HEK293 (cell line): ENCODE measurements at regions not wholly inside any gene's neighbourhood (a gene's known extent, or its start where the extent isn't known, plus 50 kb on each side); places are given as distances from the start of the nearest gene placed in this dataset.
A peak's percentile ranks its signal among the peaks of the same experiment; 100 is the strongest.

ENCODE experiments used
- GLIS2 ChIP-seq: fragments of 450-650 bp; formaldehyde crosslinking; IDR thresholded peaks from 2 replicates; pipeline ENCODE4 v1.5.1; 2016; ENCODE audit warnings: missing biosample characterization, missing genetic modification characterization
- KLF17 ChIP-seq: fragments of 450-650 bp; formaldehyde crosslinking; IDR thresholded peaks from 2 replicates; pipeline ENCODE4 v1.5.1; 2016; ENCODE audit warnings: missing biosample characterization, missing genetic modification characterization
- MZF1 ChIP-seq: fragments of 450-650 bp; formaldehyde crosslinking; IDR thresholded peaks from 2 replicates; pipeline ENCODE4 v1.5.1; 2017; ENCODE audit warnings: missing biosample characterization, missing genetic modification characterization, borderline replicate concordance
- PRDM1 ChIP-seq: fragments of 450-650 bp; formaldehyde crosslinking; IDR thresholded peaks from 2 replicates; pipeline ENCODE4; 2016; ENCODE audit warnings: missing biosample characterization, missing genetic modification characterization
- PRDM6 ChIP-seq: fragments of 450-650 bp; formaldehyde crosslinking; IDR thresholded peaks from 2 replicates; pipeline ENCODE4 v1.5.1; 2017; ENCODE audit warnings: missing biosample characterization, missing genetic modification characterization
- SP7 ChIP-seq: fragments of 450-650 bp; formaldehyde crosslinking; IDR thresholded peaks from 2 replicates; pipeline ENCODE4 v1.5.1; 2016; ENCODE audit warnings: missing biosample characterization, missing genetic modification characterization
- WT1 ChIP-seq: fragments of 450-650 bp; formaldehyde crosslinking; IDR thresholded peaks from 2 replicates; pipeline ENCODE4 v1.5.1; 2016; ENCODE audit warnings: missing biosample characterization, missing genetic modification characterization
- ZBTB17 ChIP-seq: fragments of 450-650 bp; formaldehyde crosslinking; IDR thresholded peaks from 2 replicates; pipeline ENCODE4 v1.5.1; 2016; ENCODE audit warnings: missing biosample characterization, missing genetic modification characterization
- ZBTB48 ChIP-seq: fragments of 450-650 bp; formaldehyde crosslinking; IDR thresholded peaks from 2 replicates; pipeline ENCODE4 v1.5.1; 2016; ENCODE audit warnings: missing biosample characterization, missing genetic modification characterization
- ZBTB8A ChIP-seq: fragments of 450-650 bp; formaldehyde crosslinking; IDR thresholded peaks from 2 replicates; pipeline ENCODE4 v1.5.1; 2016; ENCODE audit warnings: missing biosample characterization, missing genetic modification characterization
- ZEB2 ChIP-seq: fragments of 450-650 bp; formaldehyde crosslinking; IDR thresholded peaks from 2 replicates; pipeline ENCODE4 v1.5.1; 2016; ENCODE audit warnings: missing biosample characterization, missing genetic modification characterization
- ZNF335 ChIP-seq: fragments of 450-650 bp; formaldehyde crosslinking; conservative IDR thresholded peaks from 2 replicates; pipeline ENCODE4 v1.5.1; 2016; ENCODE audit warnings: missing biosample characterization, missing genetic modification characterization
- ZNF426 ChIP-seq: fragments of 450-650 bp; formaldehyde crosslinking; IDR thresholded peaks from 2 replicates; pipeline ENCODE4 v1.5.1; 2017; ENCODE audit warnings: missing biosample characterization, missing genetic modification characterization, mild to moderate bottlenecking, inconsistent platforms, moderate library complexity
- ZNF449 ChIP-seq: fragments of 450-650 bp; formaldehyde crosslinking; IDR thresholded peaks from 2 replicates; pipeline ENCODE4 v1.5.1; 2017; ENCODE audit warnings: missing biosample characterization, mild to moderate bottlenecking, missing genetic modification characterization, moderate library complexity
- ZNF529 ChIP-seq: fragments of 450-650 bp; formaldehyde crosslinking; IDR thresholded peaks from 2 replicates; pipeline ENCODE4 v1.5.1; 2017; ENCODE audit warnings: missing genetic modification characterization, missing biosample characterization; ENCODE audit not compliant: insufficient replicate concordance
- ZNF596 ChIP-seq: fragments of 450-650 bp; IDR thresholded peaks from 2 replicates; pipeline ENCODE4 v1.5.0; 2018; ENCODE audit warnings: missing biosample characterization, mild to moderate bottlenecking, missing genetic modification characterization, moderate library complexity
- ZNF626 ChIP-seq: fragments of 450-650 bp; sonication (Bioruptor Pico); formaldehyde crosslinking; IDR thresholded peaks from 2 replicates; pipeline ENCODE4 v1.5.1; 2018; ENCODE audit warnings: missing biosample characterization, missing genetic modification characterization, inconsistent platforms
- ZNF645 ChIP-seq: fragments of 450-650 bp; formaldehyde crosslinking; IDR thresholded peaks from 2 replicates; pipeline ENCODE4; 2016; ENCODE audit warnings: missing biosample characterization, missing genetic modification characterization
- ZNF660 ChIP-seq: fragments of 450-650 bp; IDR thresholded peaks from 2 replicates; pipeline ENCODE4 v1.5.1; 2018; ENCODE audit warnings: missing biosample characterization, mild to moderate bottlenecking, missing genetic modification characterization
- ZNF670 ChIP-seq: fragments of 450-650 bp; formaldehyde crosslinking; IDR thresholded peaks from 2 replicates; pipeline ENCODE4 v1.5.1; 2016; ENCODE audit warnings: missing biosample characterization, missing genetic modification characterization, low read depth
- TF ChIP-seq, protein P1 (sequence below): fragments of 450-650 bp; formaldehyde crosslinking; IDR thresholded peaks from 2 replicates; pipeline ENCODE4 v1.5.1; 2016; ENCODE audit warnings: missing biosample characterization, missing genetic modification characterization, borderline replicate concordance
- TF ChIP-seq, protein P2 (sequence below): fragments of 450-650 bp; formaldehyde crosslinking; IDR thresholded peaks from 2 replicates; pipeline ENCODE4 v1.5.1; 2016; ENCODE audit warnings: missing biosample characterization, missing genetic modification characterization
- TF ChIP-seq, protein P3 (sequence below): fragments of 450-650 bp; formaldehyde crosslinking; IDR thresholded peaks from 2 replicates; pipeline ENCODE4 v1.5.1; 2017; ENCODE audit warnings: missing biosample characterization, missing genetic modification characterization
- TF ChIP-seq, protein P4 (sequence below): fragments of 450-650 bp; formaldehyde crosslinking; IDR thresholded peaks from 2 replicates; pipeline ENCODE4 v1.5.1; 2016; ENCODE audit warnings: missing biosample characterization, missing genetic modification characterization

- TF ChIP-seq, protein P1, sequence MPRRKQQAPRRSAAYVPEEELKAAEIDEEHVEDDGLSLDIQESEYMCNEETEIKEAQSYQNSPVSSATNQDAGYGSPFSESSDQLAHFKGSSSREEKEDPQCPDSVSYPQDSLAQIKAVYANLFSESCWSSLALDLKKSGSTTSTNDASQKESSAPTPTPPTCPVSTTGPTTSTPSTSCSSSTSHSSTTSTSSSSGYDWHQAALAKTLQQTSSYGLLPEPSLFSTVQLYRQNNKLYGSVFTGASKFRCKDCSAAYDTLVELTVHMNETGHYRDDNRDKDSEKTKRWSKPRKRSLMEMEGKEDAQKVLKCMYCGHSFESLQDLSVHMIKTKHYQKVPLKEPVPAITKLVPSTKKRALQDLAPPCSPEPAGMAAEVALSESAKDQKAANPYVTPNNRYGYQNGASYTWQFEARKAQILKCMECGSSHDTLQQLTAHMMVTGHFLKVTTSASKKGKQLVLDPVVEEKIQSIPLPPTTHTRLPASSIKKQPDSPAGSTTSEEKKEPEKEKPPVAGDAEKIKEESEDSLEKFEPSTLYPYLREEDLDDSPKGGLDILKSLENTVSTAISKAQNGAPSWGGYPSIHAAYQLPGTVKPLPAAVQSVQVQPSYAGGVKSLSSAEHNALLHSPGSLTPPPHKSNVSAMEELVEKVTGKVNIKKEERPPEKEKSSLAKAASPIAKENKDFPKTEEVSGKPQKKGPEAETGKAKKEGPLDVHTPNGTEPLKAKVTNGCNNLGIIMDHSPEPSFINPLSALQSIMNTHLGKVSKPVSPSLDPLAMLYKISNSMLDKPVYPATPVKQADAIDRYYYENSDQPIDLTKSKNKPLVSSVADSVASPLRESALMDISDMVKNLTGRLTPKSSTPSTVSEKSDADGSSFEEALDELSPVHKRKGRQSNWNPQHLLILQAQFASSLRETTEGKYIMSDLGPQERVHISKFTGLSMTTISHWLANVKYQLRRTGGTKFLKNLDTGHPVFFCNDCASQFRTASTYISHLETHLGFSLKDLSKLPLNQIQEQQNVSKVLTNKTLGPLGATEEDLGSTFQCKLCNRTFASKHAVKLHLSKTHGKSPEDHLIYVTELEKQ (tag by site-specific recombination) = peak; percentile 49; the same call in 1 of the 2 replicates
- TF ChIP-seq ZNF670 (tag by site-specific recombination) (no peak), ZNF596 (no peak), PRDM1 (tag by site-specific recombination) (peak; percentile 12; the same call in 1 of the 2 replicates), ZBTB17 (tag by site-specific recombination) (peak; percentile 57; the same call in 1 of the 2 replicates), ZNF645 (tag by site-specific recombination) (no peak), ZEB2 (tag by site-specific recombination) (peak; percentile 81), ZNF660 (tag by site-specific recombination) (peak; percentile 75), GLIS2 (tag by site-specific recombination) (no peak), ZBTB8A (tag by site-specific recombination) (peak; percentile 38; the same call in 1 of the 2 replicates), ZBTB48 (tag by site-specific recombination) (peak; percentile 87), PRDM6 (tag by site-specific recombination) (0 out of 2 replicates have a peak, but pooled peaks have one; percentile 30), SP7 (peak; percentile 89), MZF1 (tag by site-specific recombination) (peak; percentile 92; the same call in 1 of the 2 replicates), ZNF626 (no peak), ZNF335 (tag by site-specific recombination) (peak; percentile 77), ZNF426 (tag by site-specific recombination) (no peak), ZNF529 (tag by site-specific recombination) (no peak), KLF17 (tag by site-specific recombination) (peak; percentile 89), ZNF449 (tag by site-specific recombination) (0 out of 2 replicates have a peak, but pooled peaks have one; percentile 11), WT1 (tag by site-specific recombination) (peak; percentile 80; the same call in 1 of the 2 replicates)
- TF ChIP-seq, protein P2, sequence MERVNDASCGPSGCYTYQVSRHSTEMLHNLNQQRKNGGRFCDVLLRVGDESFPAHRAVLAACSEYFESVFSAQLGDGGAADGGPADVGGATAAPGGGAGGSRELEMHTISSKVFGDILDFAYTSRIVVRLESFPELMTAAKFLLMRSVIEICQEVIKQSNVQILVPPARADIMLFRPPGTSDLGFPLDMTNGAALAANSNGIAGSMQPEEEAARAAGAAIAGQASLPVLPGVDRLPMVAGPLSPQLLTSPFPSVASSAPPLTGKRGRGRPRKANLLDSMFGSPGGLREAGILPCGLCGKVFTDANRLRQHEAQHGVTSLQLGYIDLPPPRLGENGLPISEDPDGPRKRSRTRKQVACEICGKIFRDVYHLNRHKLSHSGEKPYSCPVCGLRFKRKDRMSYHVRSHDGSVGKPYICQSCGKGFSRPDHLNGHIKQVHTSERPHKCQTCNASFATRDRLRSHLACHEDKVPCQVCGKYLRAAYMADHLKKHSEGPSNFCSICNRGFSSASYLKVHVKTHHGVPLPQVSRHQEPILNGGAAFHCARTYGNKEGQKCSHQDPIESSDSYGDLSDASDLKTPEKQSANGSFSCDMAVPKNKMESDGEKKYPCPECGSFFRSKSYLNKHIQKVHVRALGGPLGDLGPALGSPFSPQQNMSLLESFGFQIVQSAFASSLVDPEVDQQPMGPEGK = peak; percentile 59
- TF ChIP-seq, protein P3, sequence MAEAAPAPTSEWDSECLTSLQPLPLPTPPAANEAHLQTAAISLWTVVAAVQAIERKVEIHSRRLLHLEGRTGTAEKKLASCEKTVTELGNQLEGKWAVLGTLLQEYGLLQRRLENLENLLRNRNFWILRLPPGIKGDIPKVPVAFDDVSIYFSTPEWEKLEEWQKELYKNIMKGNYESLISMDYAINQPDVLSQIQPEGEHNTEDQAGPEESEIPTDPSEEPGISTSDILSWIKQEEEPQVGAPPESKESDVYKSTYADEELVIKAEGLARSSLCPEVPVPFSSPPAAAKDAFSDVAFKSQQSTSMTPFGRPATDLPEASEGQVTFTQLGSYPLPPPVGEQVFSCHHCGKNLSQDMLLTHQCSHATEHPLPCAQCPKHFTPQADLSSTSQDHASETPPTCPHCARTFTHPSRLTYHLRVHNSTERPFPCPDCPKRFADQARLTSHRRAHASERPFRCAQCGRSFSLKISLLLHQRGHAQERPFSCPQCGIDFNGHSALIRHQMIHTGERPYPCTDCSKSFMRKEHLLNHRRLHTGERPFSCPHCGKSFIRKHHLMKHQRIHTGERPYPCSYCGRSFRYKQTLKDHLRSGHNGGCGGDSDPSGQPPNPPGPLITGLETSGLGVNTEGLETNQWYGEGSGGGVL = peak; percentile 70
- TF ChIP-seq, protein P4, sequence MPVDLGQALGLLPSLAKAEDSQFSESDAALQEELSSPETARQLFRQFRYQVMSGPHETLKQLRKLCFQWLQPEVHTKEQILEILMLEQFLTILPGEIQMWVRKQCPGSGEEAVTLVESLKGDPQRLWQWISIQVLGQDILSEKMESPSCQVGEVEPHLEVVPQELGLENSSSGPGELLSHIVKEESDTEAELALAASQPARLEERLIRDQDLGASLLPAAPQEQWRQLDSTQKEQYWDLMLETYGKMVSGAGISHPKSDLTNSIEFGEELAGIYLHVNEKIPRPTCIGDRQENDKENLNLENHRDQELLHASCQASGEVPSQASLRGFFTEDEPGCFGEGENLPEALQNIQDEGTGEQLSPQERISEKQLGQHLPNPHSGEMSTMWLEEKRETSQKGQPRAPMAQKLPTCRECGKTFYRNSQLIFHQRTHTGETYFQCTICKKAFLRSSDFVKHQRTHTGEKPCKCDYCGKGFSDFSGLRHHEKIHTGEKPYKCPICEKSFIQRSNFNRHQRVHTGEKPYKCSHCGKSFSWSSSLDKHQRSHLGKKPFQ = peak; percentile 36; the same call in 1 of the 2 replicates
Observed at GRCh38 chr15:70505411-70505919, 257.9 kb downstream of the UACA start (continued).
